ENCODE measurements at regions not wholly inside any gene's neighbourhood (a gene's known extent, or its start where the extent isn't known, plus 50 kb on each side); places are given as distances from the start of the nearest gene placed in this dataset.

DNA sequence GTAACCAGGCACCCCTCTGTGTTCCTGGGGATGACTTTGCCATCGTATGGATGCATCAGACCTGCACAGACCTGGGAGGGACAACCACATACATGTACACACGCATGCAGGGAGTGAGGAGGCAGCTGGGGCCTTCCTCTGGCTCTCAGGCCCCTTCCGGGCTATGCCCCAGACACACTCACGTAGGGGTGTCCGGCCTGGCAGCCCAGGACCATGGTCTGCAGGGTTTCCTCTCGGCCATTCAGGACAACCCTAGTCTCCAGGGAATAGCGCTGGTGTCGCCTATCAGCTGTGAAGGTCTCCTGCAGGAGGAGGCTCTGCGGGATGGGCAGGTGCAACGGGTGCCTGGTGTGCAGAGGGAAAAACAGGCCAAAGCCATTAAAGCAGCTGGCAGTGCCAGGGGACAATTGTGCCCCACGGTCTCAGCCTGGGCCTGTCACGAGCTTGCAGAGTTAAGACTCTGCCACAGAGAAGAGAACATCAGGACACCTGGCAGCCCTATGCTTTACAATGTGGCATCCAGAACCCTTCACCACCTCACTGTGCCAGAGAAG, 101.4 kb downstream of the RMI2 start:
- no peak for DNase-seq (ENCODE audit: low spot score)

DNA sequence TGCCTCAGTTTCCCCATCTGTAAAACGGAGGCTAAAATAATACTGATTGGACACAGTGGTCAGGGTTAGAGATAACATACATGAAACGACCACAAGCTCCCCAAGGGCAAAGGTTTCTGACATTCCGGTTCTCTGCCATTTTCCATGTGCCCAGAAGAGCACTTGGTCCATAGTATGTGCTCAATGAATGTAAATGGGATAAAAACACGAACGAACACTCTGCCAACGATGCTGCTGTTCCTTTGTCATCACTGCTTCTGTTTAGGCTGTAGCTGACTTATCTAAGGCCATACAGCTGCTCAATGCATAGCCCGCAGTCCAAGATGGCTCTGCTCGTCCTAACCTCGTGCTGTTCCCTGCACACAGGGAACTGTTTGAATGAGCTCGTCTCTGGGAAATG, 102.0 kb downstream of the RMI2 start:
- DNase-seq (ENCODE audit: low spot score), result no peak

GRCh38 chr16:11447836-11448235, 102.6 kb downstream of the RMI2 start:
- DNase-seq (ENCODE audit: low spot score), result no peak

GRCh38 chr16:11448796-11449416, 103.6 kb downstream of the RMI2 start:
- no peak for DNase-seq (ENCODE audit: low spot score)

DNA sequence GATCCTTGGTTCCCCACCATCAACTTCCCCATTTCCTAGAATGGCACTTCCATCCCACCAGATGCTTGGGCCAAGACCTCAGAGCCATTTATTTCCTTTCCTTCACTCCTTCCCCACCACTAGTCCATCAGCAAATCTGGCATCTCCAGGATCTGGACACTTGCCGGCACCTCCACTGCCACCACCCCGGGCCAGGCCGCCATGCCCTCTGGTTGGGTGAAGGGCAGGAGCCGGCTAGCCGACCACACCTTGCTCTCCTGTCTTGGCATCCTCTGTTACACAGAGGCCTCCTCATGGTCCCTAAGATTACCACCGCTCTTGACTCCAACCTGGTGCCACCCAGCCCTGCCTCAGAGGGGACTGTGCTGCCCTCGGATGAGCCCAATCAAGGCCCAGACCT, 104.5 kb downstream of the RMI2 start:
- DNase-seq (ENCODE audit: low spot score), result no peak

DNA sequence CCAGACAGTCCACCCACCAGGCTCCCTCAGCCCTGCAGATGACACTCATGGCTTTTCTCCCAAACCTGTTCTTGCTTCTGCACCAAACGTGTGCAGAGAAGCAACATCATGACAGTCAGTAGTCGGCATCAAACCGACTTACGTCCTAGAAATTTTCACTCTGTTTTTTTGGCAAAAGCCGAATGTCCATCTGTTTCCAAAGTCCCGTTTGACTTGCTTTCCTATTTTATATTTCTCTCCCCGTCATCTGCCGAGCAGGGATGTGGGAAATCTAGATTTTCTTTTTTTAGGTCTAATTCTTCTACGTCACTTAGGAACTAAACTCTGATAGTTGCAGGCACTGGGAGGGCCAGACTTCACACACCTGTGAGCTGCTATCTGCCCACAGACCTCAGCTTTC, 104.9 kb downstream of the RMI2 start:
- DNase-seq (ENCODE audit: low spot score), result no peak

- no peak for DNase-seq (ENCODE audit: low spot score)
These were observed 107.0 kb downstream of the RMI2 start for GRCh38 chr16:11452298-11452697.

DNA sequence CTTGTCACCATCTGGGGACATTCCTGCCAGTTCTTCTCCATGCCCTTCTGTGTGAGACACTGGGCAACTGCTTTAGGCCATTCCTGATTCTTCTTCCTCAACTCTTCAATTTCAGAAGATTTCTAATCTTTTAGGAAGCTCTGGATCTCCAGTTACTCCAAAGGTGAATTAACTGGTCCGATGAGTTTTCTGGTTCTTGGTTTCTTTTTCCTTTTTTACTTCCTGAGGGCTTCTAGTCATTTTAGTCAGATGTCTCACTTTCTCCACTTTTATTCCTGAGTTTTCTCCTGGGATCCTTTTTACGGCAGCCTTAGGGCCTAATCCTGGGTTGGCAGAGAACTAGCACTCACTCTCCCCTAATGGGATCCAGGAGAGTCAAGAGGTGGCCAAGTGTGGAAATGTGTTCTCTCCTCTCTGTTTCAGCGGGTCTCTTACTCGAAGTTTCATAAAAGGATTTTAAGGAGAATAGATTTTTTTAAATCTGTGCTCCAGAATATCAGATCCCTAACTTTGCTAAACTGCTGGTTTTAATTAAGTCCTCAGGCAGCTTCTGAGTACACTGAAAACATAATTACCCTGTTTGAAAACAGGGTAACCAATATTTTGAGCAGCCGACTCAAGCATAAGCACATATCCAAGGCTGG, 107.6 kb downstream of the RMI2 start:
- no peak for DNase-seq (ENCODE audit: low spot score)

GRCh38 chr16:11456741-11457140, 111.5 kb downstream of the RMI2 start:
- no peak for DNase-seq (ENCODE audit: low spot score)

- DNase-seq (ENCODE audit: low spot score), result no peak
These were observed 114.5 kb downstream of the RMI2 start for GRCh38 chr16:11459722-11460121.

GRCh38 chr16:11460820-11461594, 115.7 kb downstream of the RMI2 start:
- no peak for DNase-seq (ENCODE audit: low spot score)

DNA sequence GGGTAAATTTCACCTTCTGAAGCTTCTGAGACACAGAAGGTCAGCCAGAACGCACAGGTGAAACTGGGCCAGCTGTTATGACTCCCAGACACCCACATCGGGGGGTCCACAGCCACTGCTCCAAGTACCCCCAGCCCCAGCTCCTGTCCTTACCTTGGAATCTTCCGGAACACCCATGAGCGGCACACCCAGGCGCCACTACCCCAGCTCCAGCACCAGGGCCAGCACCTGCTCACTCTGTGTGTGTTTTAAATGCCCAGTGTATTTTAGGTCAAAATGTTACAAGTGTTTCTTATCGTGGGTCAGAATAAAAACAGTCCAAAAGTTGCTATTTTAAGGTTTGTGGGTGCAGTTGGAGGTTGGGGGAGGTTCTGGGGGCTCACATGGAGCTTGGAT, 116.3 kb downstream of the RMI2 start:
- DNase-seq (ENCODE audit: low spot score), result no peak

GRCh38 chr16:11462036-11462435, 116.8 kb downstream of the RMI2 start:
- no peak for DNase-seq (ENCODE audit: low spot score)

DNA sequence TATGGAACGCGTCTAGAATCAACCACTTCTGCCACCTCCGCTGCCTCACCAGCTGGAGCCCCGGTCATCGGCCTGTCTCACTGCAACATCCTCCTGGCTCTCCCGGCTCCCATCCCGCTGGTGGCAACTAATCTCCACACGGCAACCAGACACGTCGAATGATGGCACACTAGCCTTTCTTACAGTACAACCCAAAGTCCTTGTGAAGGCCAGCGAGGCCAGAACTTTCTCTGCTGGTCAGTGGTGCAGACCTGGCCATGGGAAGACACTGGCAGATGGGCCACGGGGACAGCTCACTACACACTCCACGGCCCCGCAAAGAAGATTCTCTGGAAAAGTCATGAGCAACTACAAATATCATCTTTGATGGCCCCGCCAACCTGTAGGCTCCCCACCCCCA, 117.6 kb downstream of the RMI2 start:
- DNase-seq (ENCODE audit: low spot score), result no peak

DNA sequence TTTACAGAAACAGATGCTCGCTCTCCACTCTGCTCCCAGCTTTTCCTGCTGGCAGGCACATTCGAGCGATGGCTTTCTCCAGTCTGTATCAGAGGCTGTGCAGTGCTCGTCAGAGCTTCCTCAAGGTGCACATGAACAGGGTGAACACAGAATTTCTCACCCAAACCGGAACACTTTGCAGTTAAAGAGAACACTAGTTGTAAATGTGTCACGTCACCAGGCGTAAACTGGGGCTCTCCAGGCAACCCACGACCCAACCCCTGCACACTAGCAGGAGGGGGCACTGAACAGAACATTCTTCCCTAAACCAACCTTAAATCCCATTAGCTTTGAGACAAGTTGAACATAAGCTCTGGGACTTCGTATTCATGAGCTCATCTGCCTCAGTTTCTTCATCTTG, 119.0 kb downstream of the RMI2 start:
- no peak for DNase-seq (ENCODE audit: low spot score)

DNA sequence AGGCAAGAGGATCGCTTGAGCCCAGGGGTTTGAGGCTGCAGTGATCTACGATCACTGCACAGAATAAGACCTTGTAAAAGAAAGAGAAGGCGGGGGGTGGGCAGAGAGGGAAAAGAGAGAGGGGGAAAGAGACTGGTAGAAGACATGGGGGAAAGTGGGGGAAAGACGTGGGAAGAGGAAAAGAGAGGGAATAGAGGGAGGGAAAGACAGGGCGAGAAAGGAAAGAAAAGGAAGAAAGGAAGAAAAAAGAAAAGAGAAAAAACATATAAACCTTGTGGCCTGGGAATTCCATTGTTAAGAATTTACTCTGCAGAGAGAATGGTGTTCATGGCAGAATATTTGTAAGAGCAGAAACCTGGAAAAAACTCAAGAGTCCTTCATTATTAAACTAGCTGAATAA, 120.4 kb downstream of the RMI2 start:
- DNase-seq (ENCODE audit: low spot score), result no peak

GRCh38 chr16:11470676-11471415, 115.9 kb downstream of the LITAF start:
- peak; percentile 18 for DNase-seq (ENCODE audit: low spot score)

DNA sequence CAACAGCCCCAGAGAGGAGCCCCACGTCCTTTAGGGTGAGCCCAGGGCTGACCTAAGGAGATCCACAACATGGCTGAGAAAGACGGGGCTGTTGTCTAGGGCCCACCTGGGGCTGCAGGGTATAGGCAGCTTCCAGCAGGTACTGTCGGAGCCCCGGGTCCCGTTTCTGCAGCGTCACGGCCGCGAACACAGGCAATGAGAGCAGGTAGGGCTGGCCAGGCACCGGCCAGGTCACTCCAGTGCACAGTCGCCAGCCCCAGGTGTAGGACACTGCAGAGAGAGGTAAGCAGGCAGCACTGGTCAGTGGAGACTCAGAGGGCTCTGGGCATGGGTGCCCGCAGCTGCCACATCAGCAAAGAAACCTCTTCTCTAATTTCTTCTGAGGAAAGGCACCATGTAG, 115.2 kb downstream of the LITAF start:
- no peak for DNase-seq (ENCODE audit: low spot score)

DNA sequence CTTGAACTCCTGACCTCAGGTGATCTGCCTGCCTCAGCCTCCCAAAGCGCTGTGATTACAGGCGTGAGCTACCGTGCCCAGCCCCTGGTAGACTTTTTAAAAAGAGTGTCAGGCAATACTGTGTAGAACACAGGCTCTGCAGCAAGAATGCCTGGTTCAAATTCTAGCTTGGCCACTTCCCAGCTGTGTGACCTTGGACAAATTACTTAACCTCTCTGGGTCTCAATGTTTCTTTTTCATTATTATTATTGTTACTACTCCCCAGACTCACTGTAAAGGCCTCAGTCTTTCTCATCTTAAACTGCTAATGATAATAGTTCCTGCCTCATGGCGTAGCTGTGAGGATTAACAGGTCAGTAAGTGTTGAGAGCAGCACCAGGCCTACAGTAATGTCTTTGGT, 114.3 kb downstream of the LITAF start:
- no peak for DNase-seq (ENCODE audit: low spot score)

DNA sequence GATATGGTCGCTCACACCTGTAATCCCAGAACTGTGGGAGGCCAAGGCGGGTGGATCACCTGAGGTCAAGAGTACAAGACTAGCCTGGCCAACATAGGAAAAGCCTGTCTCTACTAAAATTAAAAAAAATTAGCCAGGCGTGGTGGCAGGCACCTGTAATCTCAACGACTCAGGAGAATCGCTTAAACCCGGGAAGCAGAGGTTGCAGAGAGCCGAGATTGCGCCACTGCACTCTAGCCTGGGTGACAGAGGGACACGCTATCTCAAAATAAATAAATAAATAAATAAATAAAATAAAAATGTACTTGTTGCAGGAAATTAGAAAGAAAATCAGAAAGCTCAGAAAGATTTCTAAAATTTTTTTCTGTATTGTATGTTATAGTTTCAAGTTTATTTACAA, 113.9 kb downstream of the LITAF start:
- DNase-seq (ENCODE audit: low spot score), result no peak

GRCh38 chr16:11473728-11474127, 113.0 kb downstream of the LITAF start:
- no peak for DNase-seq (ENCODE audit: low spot score)

DNA sequence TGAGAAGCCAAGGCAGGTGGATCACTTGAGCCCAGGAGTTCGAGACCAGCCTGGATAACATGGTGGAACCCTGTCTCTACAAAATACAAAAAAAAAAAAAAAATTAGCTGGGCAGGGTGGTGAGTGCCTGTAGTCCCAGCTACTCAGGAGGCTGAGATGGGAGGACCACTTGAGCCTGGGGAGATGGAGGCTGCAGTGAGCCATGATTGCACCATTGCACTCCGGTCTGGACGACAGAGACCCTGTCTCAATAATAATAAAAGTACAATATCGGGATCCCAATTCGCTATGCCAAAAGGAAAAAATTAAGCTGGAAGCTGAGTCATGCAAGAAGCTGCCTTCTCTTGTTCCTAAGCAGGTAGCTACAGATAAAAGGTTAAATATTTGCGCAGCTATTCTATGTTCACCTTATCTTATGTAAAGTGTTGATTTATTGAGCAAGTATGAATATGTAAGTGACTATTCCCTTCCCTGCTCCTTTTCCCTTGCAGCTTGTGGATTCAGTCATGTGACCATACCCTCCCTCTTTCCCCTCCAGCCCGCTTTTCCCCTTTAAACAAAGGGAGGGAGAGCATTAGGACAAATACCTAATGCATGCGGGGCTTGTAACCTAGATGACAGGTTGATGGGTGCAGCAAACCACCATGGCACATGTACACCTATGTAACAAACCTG, 112.0 kb downstream of the LITAF start:
- DNase-seq (ENCODE audit: low spot score), result no peak
